Nephron (organoid): ENCODE measurements at regions not wholly inside any gene's neighbourhood (a gene's known extent, or its start where the extent isn't known, plus 50 kb on each side); places are given as distances from the start of the nearest gene placed in this dataset.

Experiments
- H3K27ac Mint-ChIP-seq, 3 experiments: 2 replicates each; pipeline ENCODE4 v1.8.0; 2020; ENCODE audit warnings: mixed read lengths in 3 of 3, mild to moderate bottlenecking in 2 of 3, moderate library complexity in 1 of 3
- H3K27me3 Mint-ChIP-seq: 2 replicates; pipeline ENCODE4 v1.8.0; 2021; ENCODE audit warnings: low read depth, mild to moderate bottlenecking, moderate library complexity, mixed read lengths
- H3K36me3 Mint-ChIP-seq: 2 replicates; pipeline ENCODE4 v1.8.0; 2020; ENCODE audit warnings: low read depth, mixed read lengths
- H3K4me1 Mint-ChIP-seq: 2 replicates; pipeline ENCODE4 v1.8.0; 2020; ENCODE audit warnings: mixed read lengths
- H3K4me3 Mint-ChIP-seq, 3 experiments: 2 replicates each; pipeline ENCODE4 v1.8.0; 2020; ENCODE audit warnings: mild to moderate bottlenecking in 3 of 3, mixed read lengths in 3 of 3, moderate library complexity in 2 of 3
- H3K9me3 Mint-ChIP-seq: 2 replicates; pipeline ENCODE4 v1.8.0; 2020; ENCODE audit warnings: mixed read lengths
- TF ChIP-seq, protein P1 (sequence below), 3 experiments: fragments of 200-600 bp; sonication (generic); IDR thresholded peaks; one replicate each; pipeline ENCODE4 v1.5.0; 2021; ENCODE audit warnings: antibody characterized with exemption in 3 of 3; ENCODE audit not compliant: unreplicated experiment in 3 of 3

DNA sequence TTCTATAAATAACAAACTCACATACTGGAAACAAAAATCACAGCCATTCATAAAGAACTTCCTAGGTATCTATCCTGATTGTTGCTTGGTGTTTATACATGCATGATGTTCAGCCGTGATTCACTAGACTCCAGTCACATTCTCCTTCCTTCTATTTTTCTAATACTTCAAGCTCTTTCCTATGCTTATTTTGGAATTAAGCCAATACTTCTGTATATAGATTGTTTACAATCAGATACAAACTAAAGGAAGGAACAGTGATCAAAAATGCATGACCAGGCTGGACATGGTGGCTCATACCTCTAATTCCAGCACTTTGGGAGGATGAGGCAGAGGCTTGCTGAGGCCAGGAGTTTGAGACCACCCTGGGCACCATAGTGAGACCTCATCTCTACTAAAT is 377.5 kb upstream of the IRAK1BP1 start:
- Mint-ChIP-seq H3K27ac (no peak overlapping the region), H3K27me3 (no peaks in the 10 kb centered on the region), H3K9me3 (no peaks in the 10 kb centered on the region), H3K4me3 (no peak overlapping the region), H3K36me3 (no peaks in the 10 kb centered on the region), H3K4me1 (no peaks in the 10 kb centered on the region)
- TF ChIP-seq, protein P1, sequence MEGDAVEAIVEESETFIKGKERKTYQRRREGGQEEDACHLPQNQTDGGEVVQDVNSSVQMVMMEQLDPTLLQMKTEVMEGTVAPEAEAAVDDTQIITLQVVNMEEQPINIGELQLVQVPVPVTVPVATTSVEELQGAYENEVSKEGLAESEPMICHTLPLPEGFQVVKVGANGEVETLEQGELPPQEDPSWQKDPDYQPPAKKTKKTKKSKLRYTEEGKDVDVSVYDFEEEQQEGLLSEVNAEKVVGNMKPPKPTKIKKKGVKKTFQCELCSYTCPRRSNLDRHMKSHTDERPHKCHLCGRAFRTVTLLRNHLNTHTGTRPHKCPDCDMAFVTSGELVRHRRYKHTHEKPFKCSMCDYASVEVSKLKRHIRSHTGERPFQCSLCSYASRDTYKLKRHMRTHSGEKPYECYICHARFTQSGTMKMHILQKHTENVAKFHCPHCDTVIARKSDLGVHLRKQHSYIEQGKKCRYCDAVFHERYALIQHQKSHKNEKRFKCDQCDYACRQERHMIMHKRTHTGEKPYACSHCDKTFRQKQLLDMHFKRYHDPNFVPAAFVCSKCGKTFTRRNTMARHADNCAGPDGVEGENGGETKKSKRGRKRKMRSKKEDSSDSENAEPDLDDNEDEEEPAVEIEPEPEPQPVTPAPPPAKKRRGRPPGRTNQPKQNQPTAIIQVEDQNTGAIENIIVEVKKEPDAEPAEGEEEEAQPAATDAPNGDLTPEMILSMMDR (IDR thresholded peaks at IDR 0.05; ENCODE audit: unreplicated experiment in 3 of 3) = no peak

DNA sequence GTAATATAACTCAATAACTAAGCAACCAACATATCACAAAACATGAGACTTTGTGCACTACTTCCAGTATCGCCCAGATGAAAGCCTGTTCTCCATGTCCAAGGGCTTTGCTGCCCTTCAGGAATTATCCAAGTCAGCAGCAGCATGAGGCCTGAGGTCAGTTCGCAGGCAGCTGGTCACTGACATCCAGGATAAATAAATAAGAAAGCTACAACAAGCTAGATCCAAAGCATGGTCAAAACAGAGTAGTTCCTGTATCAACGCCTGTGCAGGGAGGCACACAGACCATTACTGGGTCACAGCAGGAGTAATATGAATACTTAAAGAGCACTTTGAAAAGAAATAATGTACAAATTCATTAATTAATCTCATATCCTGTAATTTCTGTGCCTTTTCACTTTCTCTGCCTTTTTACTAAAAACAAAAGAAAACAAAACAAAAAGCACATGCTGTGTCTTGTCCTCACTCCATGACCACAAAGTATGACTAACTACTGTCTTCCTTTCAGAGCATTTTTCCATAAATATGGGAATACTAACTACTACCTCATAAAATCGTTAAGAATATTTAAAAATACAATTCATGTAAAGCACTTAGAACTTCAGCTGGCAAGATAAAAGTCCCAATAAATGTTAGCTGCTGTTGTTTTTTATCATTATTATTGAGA is 374.9 kb upstream of the IRAK1BP1 start:
- Mint-ChIP-seq H3K4me3 (no peak overlapping the region), H3K9me3 (no peaks in the 10 kb centered on the region), H3K27me3 (no peaks in the 10 kb centered on the region), H3K4me1 (no peaks in the 10 kb centered on the region), H3K27ac (no peak overlapping the region), H3K36me3 (no peaks in the 10 kb centered on the region)
- TF ChIP-seq, protein P1 (IDR thresholded peaks at IDR 0.05; ENCODE audit: unreplicated experiment in 3 of 3) = no peak

DNA sequence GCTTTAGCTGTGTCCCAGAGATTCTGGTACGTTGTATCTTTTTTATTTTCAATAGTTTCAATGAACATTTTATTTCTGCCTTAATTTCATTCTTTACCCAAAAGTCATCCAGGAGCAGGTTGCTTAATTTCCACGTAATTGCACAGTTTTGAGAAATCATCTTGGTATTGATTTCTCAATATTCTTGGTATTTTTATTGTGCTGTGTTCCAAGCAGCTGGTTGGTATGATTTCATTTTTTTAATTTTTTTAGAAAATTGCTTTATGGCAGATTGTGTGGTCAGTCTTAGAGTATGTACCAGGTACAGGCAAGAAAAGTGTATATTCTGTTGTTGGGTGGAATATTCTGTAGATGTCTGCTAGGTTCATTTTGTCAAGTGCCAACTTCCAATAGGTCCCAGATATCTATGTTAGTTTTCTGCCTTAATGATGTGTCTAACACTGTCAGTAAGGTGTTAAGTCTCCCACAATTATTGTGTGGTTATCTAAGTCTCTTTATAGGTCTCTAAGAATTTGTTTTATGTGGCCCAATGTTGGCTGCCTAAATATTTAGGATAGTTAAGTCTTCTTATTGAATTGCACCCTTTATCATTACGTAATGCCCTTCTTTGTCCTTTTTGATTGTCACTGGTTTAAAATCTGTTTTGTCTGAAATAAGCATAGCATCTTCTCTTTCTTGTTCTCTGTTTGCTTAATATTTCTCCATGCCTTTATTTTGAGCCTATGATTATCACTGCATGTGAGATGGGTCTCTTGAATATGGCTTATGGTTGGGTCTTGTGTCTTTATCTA is 366.9 kb upstream of the IRAK1BP1 start:
- TF ChIP-seq, protein P1 (IDR thresholded peaks at IDR 0.05; ENCODE audit: unreplicated experiment in 3 of 3) = no peak
- Mint-ChIP-seq H3K36me3 (no peaks in the 10 kb centered on the region), H3K4me1 (no peaks in the 10 kb centered on the region), H3K9me3 (peaks cover 2% of the 10 kb centered on the region), H3K4me3 (no peak overlapping the region), H3K27ac (no peak overlapping the region), H3K27me3 (peaks cover 6% of the 10 kb centered on the region)

DNA sequence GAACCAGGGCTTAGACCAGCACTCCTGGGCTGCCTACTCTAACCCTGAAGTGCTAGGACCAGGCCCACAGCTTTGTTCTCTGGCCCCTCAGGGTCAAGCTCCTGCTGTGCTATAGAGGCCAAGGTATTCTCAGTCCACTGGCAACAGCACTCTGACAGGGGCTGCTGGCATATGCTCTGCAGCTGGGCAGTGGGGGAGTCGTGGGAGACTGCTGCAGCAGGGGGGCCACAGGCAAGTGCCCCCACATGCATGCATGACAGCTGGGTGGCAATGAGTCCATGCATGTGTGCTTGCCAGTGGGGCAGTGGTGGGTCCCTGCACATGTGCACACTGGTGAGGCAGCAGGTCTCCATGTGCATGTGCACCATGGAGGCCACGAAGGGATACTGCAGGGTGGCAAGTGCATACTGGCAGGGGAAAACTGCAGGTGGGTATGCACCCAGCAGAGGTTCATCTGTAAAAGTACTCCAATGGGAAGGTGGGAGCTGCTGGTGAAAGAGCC is 364.9 kb upstream of the IRAK1BP1 start:
- no peaks in the 10 kb centered on the region for H3K36me3 Mint-ChIP-seq
- no peak overlapping the region for H3K4me3 Mint-ChIP-seq
- H3K27me3 Mint-ChIP-seq = peaks cover 6% of the 10 kb centered on the region
- H3K4me1 Mint-ChIP-seq = no peaks in the 10 kb centered on the region
- H3K9me3 Mint-ChIP-seq = peaks cover 10% of the 10 kb centered on the region
- TF ChIP-seq, protein P1 (IDR thresholded peaks at IDR 0.05; ENCODE audit: unreplicated experiment in 3 of 3) = no peak
- no peak overlapping the region for H3K27ac Mint-ChIP-seq

DNA sequence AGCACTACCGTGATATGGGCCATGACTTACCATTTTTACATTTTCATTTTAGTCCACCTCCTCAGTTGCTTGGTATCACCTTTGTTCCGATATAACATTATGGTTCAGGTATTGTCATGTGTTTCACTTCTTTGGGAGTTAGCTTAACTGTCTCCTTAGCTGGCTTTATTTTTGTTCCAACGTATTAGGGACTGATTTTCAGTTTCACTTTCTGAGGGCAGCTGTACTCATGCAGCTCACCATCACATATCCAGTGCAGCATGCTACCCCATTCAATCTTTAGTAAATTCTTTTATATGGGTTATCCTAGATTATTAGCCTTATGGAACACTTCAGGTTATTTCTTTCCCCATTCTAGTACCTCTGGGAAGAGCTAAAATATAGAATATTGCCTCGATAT is 362.2 kb upstream of the IRAK1BP1 start:
- Mint-ChIP-seq H3K36me3 (no peaks in the 10 kb centered on the region), H3K27me3 (no peaks in the 10 kb centered on the region), H3K27ac (no peak overlapping the region), H3K4me1 (no peaks in the 10 kb centered on the region), H3K9me3 (peaks cover 10% of the 10 kb centered on the region), H3K4me3 (no peak overlapping the region)
- TF ChIP-seq, protein P1 (IDR thresholded peaks at IDR 0.05; ENCODE audit: unreplicated experiment in 3 of 3) = no peak
